Stomach smooth muscle (tissue), 2 donors: ENCODE measurements at regions not wholly inside any gene's neighbourhood (a gene's known extent, or its start where the extent isn't known, plus 50 kb on each side); places are given as distances from the start of the nearest gene placed in this dataset.
"Not testable (repeated sequence)": the region's sequence is repeated elsewhere in the genome, so short reads cannot be mapped to it uniquely, and the experiment has no call there.

Experiments
- H3K27ac ChIP-seq: one replicate; pipeline ENCODE4 v1.7.0; 2013; ENCODE audit warnings: mild to moderate bottlenecking, low read length, inconsistent platforms
- H3K27me3 ChIP-seq, 2 donors: one replicate each; pipeline ENCODE4 v1.7.0; 2013; ENCODE audit warnings: low read length in 2 of 2; ENCODE audit not compliant: insufficient read depth in 2 of 2, control insufficient read depth in 1 of 2
- H3K36me3 ChIP-seq, 2 donors: one replicate each; pipeline ENCODE4 v1.7.0; 2013; ENCODE audit warnings: low read length in 2 of 2; ENCODE audit not compliant: control insufficient read depth in 2 of 2, insufficient read depth in 2 of 2
- H3K4me1 ChIP-seq: one replicate; pipeline ENCODE4 v1.7.0; 2013; ENCODE audit warnings: low read length; ENCODE audit not compliant: control insufficient read depth, insufficient read depth
- H3K4me3 ChIP-seq, 2 donors: one replicate each; pipeline ENCODE4 v1.7.0; 2013; ENCODE audit warnings: low read length in 2 of 2
- H3K9ac ChIP-seq, 2 donors: one replicate each; pipeline ENCODE4 v1.7.0; 2013; ENCODE audit warnings: low read length in 2 of 2, mild to moderate bottlenecking in 1 of 2
- H3K9me3 ChIP-seq, 2 donors: one replicate each; pipeline ENCODE4 v1.7.0; 2013; ENCODE audit warnings: low read length in 2 of 2; ENCODE audit not compliant: control insufficient read depth in 2 of 2
- donor health status: healthy.
- donor health status: Pancreatic carcinoma.

- H3K4me3 ChIP-seq, result no peak overlapping the region
- peaks cover 4% of the 10 kb centered on the region for H3K4me1 ChIP-seq
- H3K9ac ChIP-seq, result no peak overlapping the region
- no peak overlapping the region for H3K27ac ChIP-seq
- no peaks in the 10 kb centered on the region for H3K36me3 ChIP-seq
- H3K9me3 ChIP-seq, result no peaks in the 10 kb centered on the region
- H3K27me3 ChIP-seq, result peaks cover 0 to 13% of the 10 kb centered on the region in 2 donors
These were observed 199.8 kb upstream of the AGTR2 start for GRCh38 chrX:115970718-115971117.

- H3K27me3 ChIP-seq, result peaks cover 0 to 10% of the 10 kb centered on the region in 2 donors
- no peaks in the 10 kb centered on the region for H3K9me3 ChIP-seq
These were observed 197.8 kb upstream of the AGTR2 start for GRCh38 chrX:115972717-115973116.

GRCh38 chrX:115978068-115978467, 192.5 kb upstream of the AGTR2 start:
- H3K9me3 ChIP-seq, result no peaks in the 10 kb centered on the region
- H3K9ac ChIP-seq, result no peak overlapping the region
- H3K4me3 ChIP-seq, result no peak overlapping the region
- no peaks in the 10 kb centered on the region for H3K36me3 ChIP-seq
- H3K27ac ChIP-seq, result no peak overlapping the region
- H3K4me1 ChIP-seq, result no peaks in the 10 kb centered on the region
- H3K27me3 ChIP-seq, result peaks cover 0 to 4% of the 10 kb centered on the region in 2 donors

More at GRCh38 chrX:115972717-115973116, 197.8 kb upstream of the AGTR2 start:
- no peak overlapping the region for H3K4me3 ChIP-seq
- H3K27ac ChIP-seq, result no peak overlapping the region
- no peaks in the 10 kb centered on the region for H3K36me3 ChIP-seq
- H3K4me1 ChIP-seq, result no peaks in the 10 kb centered on the region
- H3K9ac ChIP-seq, result no peak overlapping the region

GRCh38 chrX:115983148-115983547, 187.4 kb upstream of the AGTR2 start:
- H3K36me3 ChIP-seq, H3K9ac ChIP-seq, H3K27ac ChIP-seq, H3K4me1 ChIP-seq, H3K4me3 ChIP-seq, H3K9me3 ChIP-seq, H3K27me3 ChIP-seq: not testable (repeated sequence)

- H3K9me3 ChIP-seq, H3K9ac ChIP-seq, H3K27ac ChIP-seq, H3K27me3 ChIP-seq, H3K4me3 ChIP-seq, H3K36me3 ChIP-seq, H3K4me1 ChIP-seq: not testable (repeated sequence)
These were observed 183.1 kb upstream of the AGTR2 start for GRCh38 chrX:115987464-115987863.

GRCh38 chrX:115988825-115989224, 181.7 kb upstream of the AGTR2 start:
- Histone ChIP-seq H3K4me1 (no peaks in the 10 kb centered on the region), H3K9ac (no peak overlapping the region), H3K4me3 (no peak overlapping the region), H3K27me3 (peaks cover 0 to 9% of the 10 kb centered on the region in 2 donors), H3K27ac (no peak overlapping the region), H3K9me3 (no peaks in the 10 kb centered on the region), H3K36me3 (no peaks in the 10 kb centered on the region)

- H3K36me3 ChIP-seq, result no peaks in the 10 kb centered on the region
- H3K4me1 ChIP-seq, result no peaks in the 10 kb centered on the region
- no peaks in the 10 kb centered on the region for H3K9me3 ChIP-seq
- H3K27ac ChIP-seq, result no peak overlapping the region
- no peak overlapping the region for H3K9ac ChIP-seq
- peaks cover 0 to 10% of the 10 kb centered on the region in 2 donors for H3K27me3 ChIP-seq
- H3K4me3 ChIP-seq, result no peak overlapping the region
These were observed 180.9 kb upstream of the AGTR2 start for GRCh38 chrX:115989686-115990085.

GRCh38 chrX:116009346-116009745, 161.2 kb upstream of the AGTR2 start:
- Histone ChIP-seq H3K4me1 (no peaks in the 10 kb centered on the region), H3K9ac (no peak overlapping the region), H3K27me3 (peaks cover 0 to 10% of the 10 kb centered on the region in 2 donors), H3K36me3 (no peaks in the 10 kb centered on the region), H3K9me3 (no peaks in the 10 kb centered on the region), H3K27ac (no peak overlapping the region), H3K4me3 (no peak overlapping the region)

- H3K4me3 ChIP-seq, result peak overlapping the region; percentile 13 to 40
- no peak overlapping the region for H3K27ac ChIP-seq
- no peak overlapping the region for H3K9ac ChIP-seq
- peaks cover 0 to 10% of the 10 kb centered on the region in 2 donors for H3K27me3 ChIP-seq
- no peaks in the 10 kb centered on the region for H3K9me3 ChIP-seq
- no peaks in the 10 kb centered on the region for H3K4me1 ChIP-seq
- H3K36me3 ChIP-seq, result no peaks in the 10 kb centered on the region
These were observed 160.5 kb upstream of the AGTR2 start for GRCh38 chrX:116009861-116010710.

GRCh38 chrX:116010939-116011338, 159.6 kb upstream of the AGTR2 start:
- Histone ChIP-seq H3K9me3 (no peaks in the 10 kb centered on the region), H3K27me3 (peaks cover 0 to 10% of the 10 kb centered on the region in 2 donors)

GRCh38 chrX:116031331-116031730, 139.2 kb upstream of the AGTR2 start:
- no peaks in the 10 kb centered on the region for H3K36me3 ChIP-seq
- H3K9ac ChIP-seq, result no peak overlapping the region
- H3K4me1 ChIP-seq, result no peaks in the 10 kb centered on the region
- peaks cover 0 to 2% of the 10 kb centered on the region in 2 donors for H3K9me3 ChIP-seq
- no peaks in the 10 kb centered on the region for H3K27me3 ChIP-seq
- no peak overlapping the region for H3K27ac ChIP-seq
- H3K4me3 ChIP-seq, result no peak overlapping the region

More at GRCh38 chrX:116010939-116011338, 159.6 kb upstream of the AGTR2 start:
- no peaks in the 10 kb centered on the region for H3K4me1 ChIP-seq
- H3K27ac ChIP-seq, result no peak overlapping the region
- no peaks in the 10 kb centered on the region for H3K36me3 ChIP-seq
- no peak overlapping the region for H3K4me3 ChIP-seq
- no peak overlapping the region for H3K9ac ChIP-seq
